GM21619 (cell line): ENCODE measurements at regions not wholly inside any gene's neighbourhood (a gene's known extent, or its start where the extent isn't known, plus 50 kb on each side); places are given as distances from the start of the nearest gene placed in this dataset.
"Not testable (repeated sequence)": the region's sequence is repeated elsewhere in the genome, so short reads cannot be mapped to it uniquely, and the experiment has no call there.

ENCODE experiments used
- ATAC-seq: cut with Tn5 transposase; IDR thresholded peaks from one replicate; pipeline ENCODE4 v1.9.1; 2021; ENCODE audit not compliant: unreplicated experiment

DNA sequence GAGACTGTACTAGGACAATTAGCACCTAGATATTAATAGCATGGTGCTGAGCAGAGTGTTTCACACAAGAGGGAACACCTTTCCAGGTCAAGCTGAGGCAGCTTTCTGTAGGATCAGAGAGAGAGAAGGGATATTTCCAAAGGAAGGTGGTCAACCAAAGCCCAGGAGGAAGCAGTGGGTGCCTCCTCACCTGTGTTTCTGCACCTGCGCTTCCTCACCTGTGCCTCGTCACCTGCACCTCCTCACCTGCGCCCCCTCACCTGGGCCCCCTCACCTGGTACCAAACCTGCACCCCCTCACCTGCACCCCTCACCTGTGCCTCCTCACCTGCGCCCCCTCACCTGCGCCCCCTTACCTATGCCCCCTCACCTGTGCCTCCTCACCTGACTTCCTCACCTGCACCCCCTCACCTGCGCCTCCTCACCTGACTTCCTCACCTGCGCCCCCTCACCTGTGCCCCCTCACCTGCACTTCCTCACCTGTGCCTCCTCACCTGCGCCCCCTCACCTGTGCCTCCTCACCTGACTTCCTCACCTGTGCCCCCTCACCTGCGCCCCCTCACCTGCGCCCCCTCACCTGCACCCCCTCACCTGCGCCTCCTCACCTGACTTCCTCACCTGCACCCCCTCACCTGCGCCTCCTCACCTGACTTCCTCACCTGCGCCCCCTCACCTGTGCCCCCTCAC is 67.9 kb downstream of the TTLL2 start:
- no peak for ATAC-seq

DNA sequence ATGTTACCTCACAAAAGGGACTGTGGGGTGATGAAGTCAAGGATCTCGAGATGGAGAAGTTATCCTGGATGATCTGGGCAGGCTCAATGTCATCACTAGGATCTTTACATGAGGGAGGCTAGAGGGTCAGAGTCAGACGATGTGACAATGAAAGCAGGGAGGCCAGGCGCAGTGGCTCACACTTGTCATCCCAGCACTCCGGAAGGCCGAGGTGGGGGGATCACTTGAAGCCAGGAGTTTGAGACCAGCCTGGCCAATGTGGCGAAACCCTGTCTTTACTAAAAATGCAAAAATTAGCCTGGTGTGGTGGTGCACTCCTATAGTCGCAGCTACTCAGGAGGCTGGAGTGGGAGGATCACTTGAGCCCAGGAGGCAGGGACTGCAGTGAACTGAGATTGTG is 68.8 kb downstream of the TTLL2 start:
- no peak for ATAC-seq

DNA sequence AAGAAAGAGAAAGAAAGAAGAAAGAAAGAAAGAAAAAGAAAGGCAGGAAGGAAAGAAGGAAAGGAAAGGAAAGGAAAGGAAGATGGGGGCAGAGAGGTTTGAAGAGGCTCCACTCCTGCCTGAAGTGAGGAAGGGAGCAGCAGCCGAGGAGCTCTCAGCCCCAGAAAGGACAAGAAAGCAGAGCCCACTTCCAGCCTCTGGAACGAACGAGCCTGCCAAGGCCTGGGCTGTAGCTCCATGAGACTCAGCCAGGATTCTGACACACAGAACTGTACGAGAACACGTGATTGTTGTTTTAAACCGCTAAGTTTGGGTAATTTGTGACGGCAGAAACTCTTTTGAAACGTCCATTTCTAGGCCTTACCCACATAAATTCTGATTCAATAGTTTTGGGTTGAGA is 69.5 kb downstream of the TTLL2 start:
- no peak for ATAC-seq

DNA sequence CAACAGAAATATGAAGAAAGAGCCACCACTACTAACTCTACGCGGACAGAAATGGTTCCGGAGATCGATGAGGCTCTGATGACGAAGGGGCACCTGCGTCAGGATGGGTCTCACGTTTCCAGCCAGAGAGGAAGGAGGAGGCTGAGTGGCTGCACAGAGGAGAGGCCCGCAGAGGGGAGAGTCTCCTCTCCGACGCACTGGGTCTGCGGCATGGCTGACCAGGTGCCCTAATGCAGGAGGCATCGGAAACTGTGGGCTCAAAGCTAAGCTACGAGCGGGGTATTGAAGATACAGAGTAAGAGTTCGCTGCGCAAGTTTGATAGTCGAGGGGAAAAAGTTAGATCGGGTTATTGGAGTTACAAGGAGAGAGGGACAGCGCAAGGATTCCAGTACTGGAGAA is 69.9 kb downstream of the TTLL2 start:
- ATAC-seq: no peak

DNA sequence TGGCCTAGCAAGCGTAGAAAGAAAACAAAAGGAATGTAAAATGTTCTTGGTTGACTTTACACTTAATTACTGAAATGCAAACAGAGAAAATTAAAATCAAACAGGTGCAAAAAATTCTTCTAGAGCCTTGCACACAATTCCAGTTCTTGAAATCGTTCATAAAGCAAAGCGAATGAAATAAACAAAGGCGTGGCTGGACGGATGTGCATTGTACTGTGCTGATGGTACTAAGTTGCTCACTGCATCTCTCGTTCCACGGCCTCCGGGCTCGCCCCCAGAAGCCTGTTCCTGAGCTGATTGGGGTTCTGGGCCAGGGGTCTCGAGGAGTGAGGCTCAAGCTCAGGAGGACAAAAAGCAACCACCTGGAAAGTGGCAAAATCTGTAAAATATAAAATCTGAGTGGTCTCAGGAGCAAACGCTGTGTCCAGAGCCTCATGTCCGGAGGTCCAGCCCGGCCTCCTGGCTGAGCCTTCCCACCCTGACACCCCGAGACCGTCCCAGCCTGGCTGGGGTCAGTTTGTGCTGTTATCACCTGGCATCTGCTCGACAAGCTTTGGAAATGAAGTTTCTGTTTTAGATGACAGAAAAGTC is 71.3 kb downstream of the TTLL2 start:
- no peak for ATAC-seq

DNA sequence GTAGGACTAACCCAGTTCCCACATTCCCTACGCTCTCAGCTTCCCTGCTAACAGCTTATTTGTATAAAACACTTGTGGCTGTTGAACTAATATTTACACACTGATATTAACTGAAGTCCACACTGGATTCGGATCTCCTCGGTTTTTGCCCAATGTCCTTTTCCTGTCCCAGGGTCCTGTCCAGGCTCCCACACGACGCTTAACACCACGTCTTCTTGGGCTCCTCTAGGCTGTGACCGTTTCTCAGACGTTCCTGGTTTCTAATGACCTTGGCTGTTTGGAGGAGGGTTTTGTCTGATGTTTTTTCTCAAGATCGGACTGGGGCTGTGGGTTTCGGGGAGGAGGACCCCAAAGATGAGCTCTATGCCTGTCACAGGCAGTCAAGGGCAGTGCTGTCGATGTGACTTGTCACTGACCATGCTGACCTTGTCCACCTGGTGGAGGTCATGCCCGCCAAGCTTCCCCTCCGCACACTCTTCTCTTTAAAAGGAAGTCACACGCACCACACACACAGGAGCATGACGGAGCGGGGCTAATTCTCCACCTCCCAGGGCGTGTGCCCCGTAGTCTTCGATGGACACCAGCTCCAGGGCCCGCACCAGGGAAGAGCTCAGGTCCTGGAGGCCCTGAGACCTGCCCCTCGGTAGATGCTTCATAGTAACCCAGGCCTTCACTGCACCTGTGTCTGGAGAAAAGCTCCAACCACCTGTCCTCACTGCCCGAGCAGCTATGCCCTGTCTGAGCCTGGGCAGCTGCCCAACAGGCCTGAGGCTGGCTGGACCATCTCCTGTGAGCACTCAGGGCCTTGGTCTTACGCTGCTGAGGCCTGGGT is 72.0 kb downstream of the TTLL2 start:
- no peak for ATAC-seq

DNA sequence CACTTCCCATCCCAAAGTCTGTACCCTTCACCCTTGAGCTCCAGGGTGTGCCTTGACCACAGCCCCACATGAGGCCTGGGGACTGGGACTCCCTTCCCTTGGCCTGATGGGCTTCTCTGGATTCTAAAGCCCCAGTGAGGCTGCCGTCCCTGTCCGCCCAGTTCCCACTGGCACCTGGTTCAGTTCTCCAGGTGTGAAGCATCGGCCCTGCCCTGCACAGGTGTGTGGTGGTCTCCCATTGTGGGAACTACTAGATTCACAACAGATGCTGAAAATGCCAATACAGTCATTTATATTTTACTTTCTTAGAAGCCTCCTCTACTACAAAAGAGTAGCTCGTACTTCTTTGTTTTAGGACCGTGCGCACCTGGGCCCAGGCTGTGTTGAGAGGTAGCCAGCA is 72.8 kb downstream of the TTLL2 start:
- ATAC-seq: no peak

DNA sequence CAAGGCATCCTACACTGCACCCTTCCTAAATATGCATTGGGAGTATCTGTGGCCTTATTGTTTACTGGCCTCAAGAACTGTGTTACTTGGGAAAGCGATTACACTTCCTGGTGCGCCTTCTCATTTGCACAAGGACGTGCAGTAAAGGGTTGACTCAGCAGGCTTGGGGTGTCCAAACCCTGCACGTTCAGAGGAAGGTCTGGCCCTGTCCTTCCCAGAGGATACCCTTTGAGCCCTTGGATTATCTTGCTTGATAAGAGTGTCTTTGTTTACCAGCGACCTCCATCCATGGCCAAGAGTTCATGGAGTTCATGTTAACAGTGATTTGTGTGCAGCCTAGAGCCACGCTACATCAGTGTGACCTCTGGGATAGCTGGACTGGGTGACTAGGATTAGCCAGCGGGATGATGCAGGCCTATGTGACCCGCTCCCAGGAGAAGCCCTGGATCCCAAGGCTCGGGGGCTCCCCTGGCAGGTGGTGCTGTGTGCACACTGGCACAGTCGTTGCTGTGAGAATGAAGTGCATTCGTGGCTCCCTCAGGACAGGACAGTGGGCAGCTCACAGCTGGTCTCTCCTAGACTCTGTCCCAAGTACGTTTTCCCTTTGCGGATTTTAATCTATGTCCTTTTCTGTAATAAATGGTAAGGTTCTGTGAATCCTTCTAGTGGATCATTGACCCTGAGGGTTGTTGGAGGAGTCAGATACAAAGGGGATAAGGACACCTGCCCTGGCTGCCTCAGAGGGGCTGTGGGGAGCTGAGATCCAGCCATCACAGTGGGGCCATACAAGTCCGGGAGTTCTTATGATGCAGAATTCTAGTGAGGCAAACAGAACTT is 73.5 kb downstream of the TTLL2 start:
- ATAC-seq: no peak

DNA sequence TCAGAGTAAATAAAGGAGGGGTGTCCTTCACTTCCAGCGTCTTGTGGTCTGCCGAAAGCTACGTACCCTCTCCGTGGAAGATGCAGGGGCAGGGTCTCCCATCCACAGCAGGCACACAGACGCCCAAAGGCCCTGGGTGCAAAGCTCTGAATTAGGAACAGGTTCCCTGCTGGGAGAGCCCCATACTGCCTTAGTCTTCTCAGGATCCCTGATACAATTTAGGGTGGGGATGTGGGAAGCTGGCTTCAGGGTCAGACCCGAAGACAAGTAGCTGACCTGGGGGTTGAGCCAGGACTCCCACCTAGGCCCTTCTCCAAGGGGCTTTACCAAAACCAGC is 74.1 kb downstream of the TTLL2 start:
- ATAC-seq: no peak

DNA sequence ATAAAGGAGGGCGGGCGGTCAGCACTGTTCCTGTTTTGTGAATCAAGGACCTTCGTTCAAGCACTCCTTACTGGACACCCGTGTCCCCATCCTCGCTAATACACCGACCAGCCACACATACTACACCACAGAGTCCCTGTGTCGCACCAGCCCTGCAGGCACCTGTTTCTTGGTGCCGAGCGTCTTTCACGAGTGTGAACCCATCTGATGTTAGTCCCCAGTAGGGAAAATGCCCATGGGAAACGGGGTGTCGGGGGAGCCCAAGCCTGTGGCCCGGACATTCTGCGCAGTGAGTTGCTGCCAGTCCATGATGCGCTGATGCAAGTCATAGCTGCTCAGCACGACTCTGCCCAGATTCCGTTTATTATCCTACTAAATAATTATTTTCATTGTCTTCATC is 74.7 kb downstream of the TTLL2 start:
- no peak for ATAC-seq

DNA sequence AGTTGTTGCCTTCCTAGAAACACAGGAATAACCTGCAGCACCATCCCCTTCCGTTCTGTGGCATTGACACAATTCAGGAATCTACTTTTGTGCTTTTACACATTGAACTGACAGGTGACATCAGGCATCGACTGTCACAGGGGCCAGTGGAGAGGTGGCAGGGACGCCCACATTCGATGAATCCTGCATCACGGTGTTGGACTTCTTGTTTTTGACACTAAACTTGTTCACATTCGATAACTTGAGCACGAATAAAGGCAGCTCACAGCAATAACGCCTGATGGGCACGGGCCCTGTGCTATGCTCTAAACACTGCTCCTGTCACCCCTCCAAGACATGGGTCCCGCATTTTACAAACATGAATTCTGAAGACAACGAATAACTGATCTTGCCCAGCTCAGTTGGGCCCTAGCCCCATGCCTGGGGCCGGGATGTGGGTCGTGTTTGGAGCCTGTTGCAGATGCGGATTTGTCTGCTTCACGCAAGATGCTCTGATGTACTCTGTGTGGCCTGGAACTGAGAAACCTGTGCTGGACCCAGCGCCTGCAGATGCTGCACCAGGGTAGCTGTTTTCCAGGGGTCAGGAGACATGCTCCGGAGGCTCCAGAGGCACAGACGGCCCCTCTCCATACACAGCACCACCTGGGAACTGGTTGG is 75.7 kb downstream of the TTLL2 start:
- no peak for ATAC-seq

DNA sequence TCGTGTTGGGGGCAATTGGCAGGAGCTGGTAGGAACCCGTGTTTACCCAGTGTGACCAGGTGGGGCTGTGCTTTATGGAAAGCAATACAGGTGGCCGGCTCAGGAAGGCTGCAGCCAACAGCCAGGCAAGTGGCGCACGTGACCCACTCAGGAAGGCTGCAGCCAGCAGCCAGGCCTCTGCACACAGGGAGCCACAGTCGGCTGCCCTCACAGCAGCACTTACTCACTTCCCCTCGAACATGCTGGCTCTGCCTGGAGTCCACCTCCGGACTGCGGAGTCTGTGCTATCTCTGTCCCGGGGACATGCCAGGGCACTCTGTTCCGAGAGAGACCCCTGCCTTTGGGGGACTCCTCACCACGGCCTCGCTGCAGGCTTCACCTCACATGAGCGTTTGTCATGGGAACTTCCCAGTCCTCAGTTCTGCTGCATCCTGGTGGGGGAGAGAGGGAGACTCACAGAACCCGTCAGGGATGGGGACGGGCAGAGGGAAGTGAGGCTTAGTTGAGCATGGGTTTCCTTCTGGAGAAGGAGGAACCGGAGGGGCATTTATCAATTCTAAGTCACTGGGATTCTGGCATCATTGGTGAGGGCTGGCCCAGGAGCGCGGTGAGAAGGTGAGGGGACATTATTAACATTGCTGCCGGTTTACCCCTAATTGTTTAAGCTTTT is 76.8 kb downstream of the TTLL2 start:
- no peak for ATAC-seq

DNA sequence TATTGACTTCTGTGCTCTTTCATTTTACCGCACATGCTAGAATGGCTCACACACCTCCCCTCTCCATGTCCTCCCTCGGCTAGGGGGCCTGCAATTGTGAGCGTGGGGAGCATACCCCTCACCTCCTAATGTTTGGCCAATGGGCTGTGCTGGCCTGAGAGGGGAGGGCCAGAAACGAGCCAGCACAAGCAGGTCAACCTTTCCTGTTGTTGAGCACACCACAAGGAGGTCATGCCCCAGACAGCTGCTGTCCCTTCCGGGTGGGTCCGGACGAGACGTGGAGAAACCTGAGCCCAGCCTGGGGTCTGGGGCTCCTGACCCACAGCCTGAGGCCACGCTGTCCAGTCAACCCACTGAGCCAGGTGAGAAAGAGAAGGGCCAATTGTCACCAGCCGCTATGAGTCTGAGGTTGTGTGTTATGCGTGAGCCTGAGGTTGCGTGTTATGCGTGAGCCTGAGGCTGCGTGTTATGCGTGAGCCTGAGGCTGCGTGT is 77.4 kb downstream of the TTLL2 start:
- no peak for ATAC-seq

DNA sequence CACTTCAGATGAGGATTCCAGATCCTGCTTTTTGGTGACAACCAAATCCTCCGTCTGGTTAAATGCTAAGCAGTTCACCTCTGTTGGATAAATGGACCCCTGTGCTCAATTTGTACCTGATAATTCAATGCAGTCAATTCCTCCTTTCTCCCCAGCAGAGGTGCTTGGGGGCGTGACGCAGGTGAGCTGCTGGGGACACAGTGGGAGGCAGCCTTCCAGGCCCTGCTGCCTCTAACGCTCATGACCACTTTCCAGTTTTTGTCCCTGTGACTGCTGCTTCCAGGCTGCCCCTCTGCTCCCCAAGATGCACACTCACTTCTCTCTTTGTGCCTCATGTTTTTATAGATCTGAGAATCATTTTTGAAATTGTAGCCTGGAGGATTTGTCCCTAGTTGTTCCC is 78.5 kb downstream of the TTLL2 start:
- ATAC-seq: no peak

DNA sequence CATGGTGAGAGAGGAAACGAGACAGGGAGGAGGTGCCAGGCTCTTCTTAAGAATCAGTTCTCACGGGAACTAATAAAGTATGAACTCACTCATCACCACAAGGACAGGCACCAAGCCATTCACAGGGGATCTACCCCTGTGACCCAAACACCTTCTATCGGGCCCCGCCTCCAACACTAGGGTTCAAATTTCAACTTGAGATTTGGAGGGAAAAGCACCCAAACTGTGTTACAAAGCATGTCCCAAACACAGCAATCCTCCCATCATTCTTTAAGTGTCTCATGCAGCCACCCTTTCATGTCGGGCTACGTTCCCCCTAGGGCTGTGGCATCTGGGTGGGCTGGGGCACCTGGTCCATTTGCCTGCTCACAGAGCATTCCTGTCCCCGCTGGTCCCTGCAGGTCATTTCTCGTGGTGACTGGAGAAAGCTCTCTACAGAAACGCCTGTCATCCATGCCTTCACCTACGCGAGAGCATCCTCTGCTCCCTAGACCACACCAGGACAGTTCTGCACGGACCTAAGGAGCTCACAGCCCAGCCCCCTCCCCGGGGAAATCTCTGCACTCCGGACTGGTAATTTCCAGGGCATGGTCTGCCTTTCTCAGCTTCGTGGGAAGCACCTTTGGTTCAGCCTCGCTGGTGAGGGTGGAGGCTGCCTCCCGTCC is 79.6 kb downstream of the TTLL2 start:
- ATAC-seq: no peak

DNA sequence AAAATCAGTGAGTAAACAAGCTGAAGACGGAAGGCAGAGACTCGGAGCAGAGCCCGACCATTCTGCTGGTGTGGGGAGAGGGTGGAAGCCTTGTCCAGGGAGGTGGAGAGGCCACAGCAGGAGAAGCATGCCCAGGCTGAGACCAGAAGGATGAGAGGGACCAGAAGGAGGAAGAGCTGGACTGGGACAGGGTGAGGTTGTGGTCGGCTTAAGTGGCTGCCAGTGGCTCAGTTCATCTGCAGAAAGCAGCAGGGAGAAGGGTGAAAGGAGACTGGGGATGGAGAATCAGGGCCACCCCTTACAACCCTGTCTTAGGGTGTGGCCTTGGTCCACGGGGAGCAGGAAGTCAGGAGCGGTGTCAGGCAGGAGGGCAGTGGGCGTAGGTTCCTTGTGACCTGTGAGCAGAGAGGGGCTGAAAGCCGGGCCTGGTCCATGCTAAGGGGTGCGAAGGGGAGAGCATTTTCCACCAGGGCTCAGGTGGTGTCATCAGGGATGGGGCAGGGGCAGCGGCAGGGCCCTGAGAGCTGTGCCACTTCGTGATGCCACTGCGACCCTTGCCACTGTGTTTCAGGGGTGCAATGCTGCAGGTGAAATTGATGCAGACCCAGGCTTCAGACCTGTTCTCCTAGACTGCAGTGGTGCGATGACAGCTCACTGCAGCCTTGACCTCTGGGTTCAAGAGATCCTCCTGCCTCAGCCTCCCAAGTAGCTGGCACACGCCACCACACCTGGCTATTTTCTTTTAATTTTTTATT is 81.1 kb downstream of the TTLL2 start:
- no peak for ATAC-seq

DNA sequence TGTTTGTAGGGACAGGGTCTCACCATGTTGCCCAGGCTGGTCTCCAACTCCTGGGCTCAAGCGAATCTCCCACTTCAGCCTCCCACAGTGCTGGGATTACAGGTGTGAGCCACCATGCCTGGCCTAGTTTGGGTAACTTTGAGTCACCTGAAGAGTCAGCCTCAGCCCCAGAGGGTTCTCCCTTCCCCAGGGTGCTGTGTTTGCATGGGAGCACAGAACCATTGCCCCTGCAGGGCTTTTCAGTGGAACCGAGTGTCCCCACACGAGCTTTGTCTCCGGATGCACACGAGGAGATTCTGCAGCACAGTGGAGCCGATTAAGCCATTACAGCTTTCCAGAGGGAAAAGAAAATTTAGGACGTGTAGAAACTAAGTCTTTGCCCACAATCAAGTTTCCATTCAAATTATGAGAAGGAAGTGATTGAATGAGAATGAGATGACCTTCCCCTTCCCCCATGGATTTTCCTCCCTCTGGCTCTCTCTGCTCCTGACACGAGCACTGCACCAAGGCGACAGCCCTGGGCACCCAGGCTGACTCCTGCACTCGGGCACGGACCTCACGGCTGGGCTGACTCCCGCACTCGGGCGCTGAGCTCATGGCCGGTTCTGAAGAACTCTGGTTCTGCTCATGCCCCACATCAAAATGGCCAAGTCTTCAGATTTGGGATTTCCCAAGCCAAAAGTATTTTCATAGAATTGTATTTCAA is 81.8 kb downstream of the TTLL2 start:
- ATAC-seq: not testable (repeated sequence)
